ENCODE measurements at regions not wholly inside any gene's neighbourhood (a gene's known extent, or its start where the extent isn't known, plus 50 kb on each side); places are given as distances from the start of the nearest gene placed in this dataset.
A peak's percentile ranks its signal among the peaks of the same experiment; 100 is the strongest.

- no peak for TF ChIP-seq SIN3A (IDR thresholded peaks at IDR 0.05; ENCODE audit: borderline replicate concordance, insufficient read depth, low read length)
These were observed 548.8 kb downstream of the PTPRU start for GRCh38 chr1:29785137-29785527.

- peak in 1 of 2 experiments; percentile 25; a peak in 1 of 4 replicates for TF ChIP-seq REST (IDR thresholded peaks at IDR 0.05; ENCODE audit: insufficient read depth in 1 of 2, low read depth in 2 of 2, low read length in 2 of 2)
- no peak for TF ChIP-seq POLR2AphosphoS5 (IDR thresholded peaks at IDR 0.05; ENCODE audit: low read depth, low read length)
- TF ChIP-seq SIN3A (IDR thresholded peaks at IDR 0.05; ENCODE audit: borderline replicate concordance, insufficient read depth, low read length): no peak
- no peak for TF ChIP-seq TAF1 (IDR thresholded peaks at IDR 0.05; ENCODE audit: borderline replicate concordance, insufficient read depth, low read length)
These were observed 548.2 kb downstream of the PTPRU start for GRCh38 chr1:29784276-29785136.

- TF ChIP-seq SIN3A (IDR thresholded peaks at IDR 0.05; ENCODE audit: borderline replicate concordance, insufficient read depth, low read length) (no peak), REST (IDR thresholded peaks at IDR 0.05; ENCODE audit: insufficient read depth in 1 of 2, low read depth in 2 of 2, low read length in 2 of 2) (no peak), TAF1 (IDR thresholded peaks at IDR 0.05; ENCODE audit: borderline replicate concordance, insufficient read depth, low read length) (no peak), POLR2AphosphoS5 (IDR thresholded peaks at IDR 0.05; ENCODE audit: low read depth, low read length) (no peak), FOXP2 (optimal IDR thresholded peaks at IDR 0.05; ENCODE audit: borderline replicate concordance, extremely low read depth, extremely low read length, insufficient read depth) (no peak)
These were observed 547.4 kb downstream of the PTPRU start for GRCh38 chr1:29783508-29784275.

GRCh38 chr1:29782846-29783507 lies 546.7 kb downstream of the PTPRU start:
- no peak for TF ChIP-seq POLR2AphosphoS5 (IDR thresholded peaks at IDR 0.05; ENCODE audit: low read depth, low read length)

GRCh38 chr1:29779146-29779545 lies 542.8 kb downstream of the PTPRU start:
- no peak for TF ChIP-seq SIN3A (IDR thresholded peaks at IDR 0.05; ENCODE audit: borderline replicate concordance, insufficient read depth, low read length)
- TF ChIP-seq FOXP2 (optimal IDR thresholded peaks at IDR 0.05; ENCODE audit: borderline replicate concordance, extremely low read depth, extremely low read length, insufficient read depth): no peak
- no peak for TF ChIP-seq REST (IDR thresholded peaks at IDR 0.05; ENCODE audit: insufficient read depth in 1 of 2, low read depth in 2 of 2, low read length in 2 of 2)
- TF ChIP-seq TAF1 (IDR thresholded peaks at IDR 0.05; ENCODE audit: borderline replicate concordance, insufficient read depth, low read length): no peak
- no peak for TF ChIP-seq POLR2AphosphoS5 (IDR thresholded peaks at IDR 0.05; ENCODE audit: low read depth, low read length)

GRCh38 chr1:29777522-29777921 lies 541.2 kb downstream of the PTPRU start:
- no peak for TF ChIP-seq POLR2AphosphoS5 (IDR thresholded peaks at IDR 0.05; ENCODE audit: low read depth, low read length)
- TF ChIP-seq SIN3A (IDR thresholded peaks at IDR 0.05; ENCODE audit: borderline replicate concordance, insufficient read depth, low read length): no peak
- TF ChIP-seq FOXP2 (optimal IDR thresholded peaks at IDR 0.05; ENCODE audit: borderline replicate concordance, extremely low read depth, extremely low read length, insufficient read depth): no peak
- TF ChIP-seq REST (IDR thresholded peaks at IDR 0.05; ENCODE audit: insufficient read depth in 1 of 2, low read depth in 2 of 2, low read length in 2 of 2): no peak
- TF ChIP-seq TAF1 (IDR thresholded peaks at IDR 0.05; ENCODE audit: borderline replicate concordance, insufficient read depth, low read length): no peak

Measured in PFSK-1 (cell line).